ENCODE measurements at regions not wholly inside any gene's neighbourhood (a gene's known extent, or its start where the extent isn't known, plus 50 kb on each side); places are given as distances from the start of the nearest gene placed in this dataset.

DNA sequence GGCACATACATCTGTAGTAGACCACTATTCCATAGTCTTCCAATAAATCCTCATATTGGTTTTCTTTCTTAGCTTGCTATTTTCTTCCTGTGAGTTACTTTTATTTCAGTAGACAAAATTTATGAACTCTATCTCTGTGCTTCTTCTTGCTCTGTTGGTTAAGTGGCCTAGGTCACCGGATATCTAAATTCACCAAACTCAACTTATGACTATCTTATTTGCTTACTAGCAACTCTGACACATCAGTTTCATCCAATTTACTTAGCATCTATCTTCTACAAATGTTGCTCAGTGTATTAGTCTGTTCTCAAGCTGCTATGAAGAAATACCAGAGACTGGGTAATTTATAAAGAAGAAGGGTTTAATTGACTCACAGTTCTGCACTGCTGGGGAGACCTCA, 432.5 kb upstream of the FSIP2 start (continued):
- TF ChIP-seq SIN3A (IDR thresholded peaks at IDR 0.05; ENCODE audit: low read depth) (no peak), EZH2phosphoT487 (IDR thresholded peaks at IDR 0.05; ENCODE audit: borderline replicate concordance) (no peak)

GRCh38 chr2:185316383-185316782, 422.2 kb upstream of the FSIP2 start:
- no peak overlapping the region for H3K4me3 ChIP-seq (replicated peaks in 1 of 2; ENCODE audit: low read depth in 1 of 2, low read length in 2 of 2)
- intact Hi-C loops (cut with micrococcal nuclease): no loop called here
- H3K79me2 ChIP-seq (ENCODE audit: insufficient read depth, low read length): no peaks in the 10 kb centered on the region
- DNase-seq (ENCODE audit: low read depth, low spot score) (no peak), ATAC-seq (no peak)
- ChIA-PET RAD21 (ENCODE audit: low non-redundant PET in 1 of 2, low total read pairs in 2 of 2, uncharacterized antibody in 2 of 2, unreplicated experiment in 2 of 2) (no interaction called here), POLR2A (no interaction called here), CTCF (no interaction called here)
- no peaks in the 10 kb centered on the region for H3K9me3 ChIP-seq (ENCODE audit: control insufficient read depth in 1 of 2, insufficient read depth in 1 of 2, low read depth in 1 of 2, low read length in 2 of 2)
- H2AFZ ChIP-seq (ENCODE audit: low read depth, low read length, poor library complexity, severe bottlenecking): no peak overlapping the region
- no TSS peak for BruUV-seq (replicated peaks)
- no peaks in the 10 kb centered on the region for H3K9me2 ChIP-seq (ENCODE audit: insufficient read depth)
- no peak overlapping the region for H3K27ac ChIP-seq (ENCODE audit: low read depth, low read length)
- H3K9ac ChIP-seq (ENCODE audit: low read length): no peak overlapping the region
- H4K20me1 ChIP-seq (ENCODE audit: insufficient read depth): no peaks in the 10 kb centered on the region
- no peak for TF ChIP-seq ELF1 (IDR thresholded peaks at IDR 0.05; ENCODE audit: borderline replicate concordance, low read depth)
- TF ChIP-seq, protein P1, sequence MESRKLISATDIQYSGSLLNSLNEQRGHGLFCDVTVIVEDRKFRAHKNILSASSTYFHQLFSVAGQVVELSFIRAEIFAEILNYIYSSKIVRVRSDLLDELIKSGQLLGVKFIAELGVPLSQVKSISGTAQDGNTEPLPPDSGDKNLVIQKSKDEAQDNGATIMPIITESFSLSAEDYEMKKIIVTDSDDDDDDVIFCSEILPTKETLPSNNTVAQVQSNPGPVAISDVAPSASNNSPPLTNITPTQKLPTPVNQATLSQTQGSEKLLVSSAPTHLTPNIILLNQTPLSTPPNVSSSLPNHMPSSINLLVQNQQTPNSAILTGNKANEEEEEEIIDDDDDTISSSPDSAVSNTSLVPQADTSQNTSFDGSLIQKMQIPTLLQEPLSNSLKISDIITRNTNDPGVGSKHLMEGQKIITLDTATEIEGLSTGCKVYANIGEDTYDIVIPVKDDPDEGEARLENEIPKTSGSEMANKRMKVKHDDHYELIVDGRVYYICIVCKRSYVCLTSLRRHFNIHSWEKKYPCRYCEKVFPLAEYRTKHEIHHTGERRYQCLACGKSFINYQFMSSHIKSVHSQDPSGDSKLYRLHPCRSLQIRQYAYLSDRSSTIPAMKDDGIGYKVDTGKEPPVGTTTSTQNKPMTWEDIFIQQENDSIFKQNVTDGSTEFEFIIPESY (IDR thresholded peaks at IDR 0.05; ENCODE audit: extremely low read depth, insufficient replicate concordance, low read length): no peak
- TF ChIP-seq SP1 (IDR thresholded peaks at IDR 0.05; ENCODE audit: low read depth): no peak
- no peak for TF ChIP-seq FOSL1 (IDR thresholded peaks at IDR 0.05; ENCODE audit: low read depth)
- TF ChIP-seq REST (IDR thresholded peaks at IDR 0.05; ENCODE audit: low read depth): no peak
- H3K4me1 ChIP-seq (ENCODE audit: control insufficient read depth in 1 of 2, insufficient read depth in 2 of 2, low read length in 2 of 2): no peaks in the 10 kb centered on the region
- no peaks in the 10 kb centered on the region for H3K36me3 ChIP-seq (ENCODE audit: control insufficient read depth in 1 of 2, insufficient read depth in 2 of 2, low read length in 2 of 2)
- H3K4me2 ChIP-seq (ENCODE audit: low read length): no peak overlapping the region
- no peaks in the 10 kb centered on the region for H3K27me3 ChIP-seq (ENCODE audit: insufficient read depth, low read length)

Data from HCT116 (cell line).